HEK293 (cell line): ENCODE measurements at regions not wholly inside any gene's neighbourhood (a gene's known extent, or its start where the extent isn't known, plus 50 kb on each side); places are given as distances from the start of the nearest gene placed in this dataset.

Experiments used
- CTCF ChIA-PET: fragments of 350-600 bp; formaldehyde crosslinking; extraction: SDS; loops from one replicate; lab custom pipeline; 2021; ENCODE audit warnings: antibody characterized with exemption; lab: Yijun Ruan, JAX
- POLR2A ChIA-PET: fragments of 300-600 bp; formaldehyde crosslinking; extraction: SDS; loops from one replicate; lab custom pipeline; 2020; ENCODE audit warnings: antibody characterized with exemption, inconsistent platforms; lab: Yijun Ruan, JAX
- H3K27ac ChIP-seq: fragments of 200-500 bp; sonication (Bioruptor generic); 2 replicates; pipeline ENCODE4 v1.5.1; 2014; ENCODE audit warnings: low read depth, low read length, control low read depth, inconsistent platforms; ENCODE audit errors: extremely low read depth
- H3K36me3 ChIP-seq, 2 experiments: fragments of 200-500 bp in 1 of 2; sonication (Bioruptor generic) in 1 of 2; 1 replicate in 1 of 2; 2 replicates in 1 of 2; pipeline ENCODE4 v1.5.1; 2014 to 2017; ENCODE audit warnings: inconsistent platforms in 2 of 2, low read length in 2 of 2; ENCODE audit not compliant: control insufficient read depth in 2 of 2, insufficient read depth in 1 of 2
- H3K4me1 ChIP-seq: fragments of 200-500 bp; sonication (Bioruptor generic); 2 replicates; pipeline ENCODE4 v1.5.1; 2014; ENCODE audit warnings: mild to moderate bottlenecking, low read length, inconsistent platforms; ENCODE audit not compliant: control insufficient read depth, insufficient read depth
- H3K4me3 ChIP-seq: 2 replicates; pipeline ENCODE4 v1.5.1; 2011; ENCODE audit warnings: low read depth, mild to moderate bottlenecking, control low read depth, low read length, moderate library complexity
- H3K9me3 ChIP-seq: fragments of 200-500 bp; sonication (Bioruptor generic); 2 replicates; pipeline ENCODE4 v1.5.1; 2014; ENCODE audit warnings: low read depth, low read length, inconsistent platforms; ENCODE audit not compliant: control insufficient read depth, insufficient read depth
- FEZF1 ChIP-seq: fragments of 450-650 bp; formaldehyde crosslinking; IDR thresholded peaks from 2 replicates; pipeline ENCODE4 v1.5.1; 2016; ENCODE audit warnings: missing biosample characterization, missing genetic modification characterization
- PRDM1 ChIP-seq: fragments of 450-650 bp; formaldehyde crosslinking; IDR thresholded peaks from 2 replicates; pipeline ENCODE4; 2016; ENCODE audit warnings: missing biosample characterization, missing genetic modification characterization
- SETDB1 ChIP-seq: IDR thresholded peaks from one replicate; pipeline ENCODE4 v1.6.1; 2017; ENCODE audit warnings: mild to moderate bottlenecking, low read length, moderate library complexity, mixed read lengths; ENCODE audit not compliant: insufficient read length
- ZNF280C ChIP-seq: fragments of 450-650 bp; formaldehyde crosslinking; IDR thresholded peaks from 2 replicates; pipeline ENCODE4 v1.5.1; 2016; ENCODE audit warnings: missing biosample characterization, missing genetic modification characterization
- ZNF311 ChIP-seq: fragments of 450-650 bp; formaldehyde crosslinking; IDR thresholded peaks from 2 replicates; pipeline ENCODE4 v1.5.1; 2017; ENCODE audit warnings: missing biosample characterization, missing genetic modification characterization, borderline replicate concordance
- ZNF335 ChIP-seq: fragments of 450-650 bp; formaldehyde crosslinking; conservative IDR thresholded peaks from 2 replicates; pipeline ENCODE4 v1.5.1; 2016; ENCODE audit warnings: missing biosample characterization, missing genetic modification characterization
- ZNF391 ChIP-seq: fragments of 450-650 bp; formaldehyde crosslinking; IDR thresholded peaks from 2 replicates; pipeline ENCODE4 v1.5.1; 2016; ENCODE audit warnings: low read depth, missing biosample characterization, missing genetic modification characterization, borderline replicate concordance
- ZNF510 ChIP-seq: fragments of 450-650 bp; formaldehyde crosslinking; IDR thresholded peaks from 2 replicates; pipeline ENCODE4 v1.5.1; 2018; ENCODE audit warnings: mild to moderate bottlenecking, missing genetic modification characterization, missing biosample characterization; ENCODE audit not compliant: insufficient replicate concordance
- ZNF561 ChIP-seq: fragments of 450-650 bp; IDR thresholded peaks from 2 replicates; pipeline ENCODE4 v1.5.1; 2018; ENCODE audit warnings: missing biosample characterization, missing genetic modification characterization, borderline replicate concordance
- ZNF629 ChIP-seq: fragments of 450-650 bp; formaldehyde crosslinking; IDR thresholded peaks from 2 replicates; pipeline ENCODE4 v1.5.1; 2017; ENCODE audit warnings: missing biosample characterization, missing genetic modification characterization
- ZNF660 ChIP-seq: fragments of 450-650 bp; IDR thresholded peaks from 2 replicates; pipeline ENCODE4 v1.5.1; 2018; ENCODE audit warnings: missing biosample characterization, mild to moderate bottlenecking, missing genetic modification characterization
- ZNF664 ChIP-seq: fragments of 450-650 bp; formaldehyde crosslinking; IDR thresholded peaks from 2 replicates; pipeline ENCODE4 v1.5.1; 2016; ENCODE audit warnings: missing biosample characterization, missing genetic modification characterization
- ZNF704 ChIP-seq: fragments of 450-650 bp; formaldehyde crosslinking; IDR thresholded peaks from 2 replicates; pipeline ENCODE4 v1.5.1; 2016; ENCODE audit warnings: missing biosample characterization, missing genetic modification characterization
- ZSCAN16 ChIP-seq: fragments of 450-650 bp; formaldehyde crosslinking; IDR thresholded peaks from 2 replicates; pipeline ENCODE4 v1.5.1; 2016; ENCODE audit warnings: missing biosample characterization, missing genetic modification characterization
- TF ChIP-seq, protein P1 (sequence below): fragments of 450-650 bp; formaldehyde crosslinking; IDR thresholded peaks from 2 replicates; pipeline ENCODE4 v1.5.1; 2016; ENCODE audit warnings: missing biosample characterization, missing genetic modification characterization

GRCh38 chr5:111606194-111606593 is 93.9 kb upstream of the STARD4 start (continued):
- TF ChIP-seq, protein P1, sequence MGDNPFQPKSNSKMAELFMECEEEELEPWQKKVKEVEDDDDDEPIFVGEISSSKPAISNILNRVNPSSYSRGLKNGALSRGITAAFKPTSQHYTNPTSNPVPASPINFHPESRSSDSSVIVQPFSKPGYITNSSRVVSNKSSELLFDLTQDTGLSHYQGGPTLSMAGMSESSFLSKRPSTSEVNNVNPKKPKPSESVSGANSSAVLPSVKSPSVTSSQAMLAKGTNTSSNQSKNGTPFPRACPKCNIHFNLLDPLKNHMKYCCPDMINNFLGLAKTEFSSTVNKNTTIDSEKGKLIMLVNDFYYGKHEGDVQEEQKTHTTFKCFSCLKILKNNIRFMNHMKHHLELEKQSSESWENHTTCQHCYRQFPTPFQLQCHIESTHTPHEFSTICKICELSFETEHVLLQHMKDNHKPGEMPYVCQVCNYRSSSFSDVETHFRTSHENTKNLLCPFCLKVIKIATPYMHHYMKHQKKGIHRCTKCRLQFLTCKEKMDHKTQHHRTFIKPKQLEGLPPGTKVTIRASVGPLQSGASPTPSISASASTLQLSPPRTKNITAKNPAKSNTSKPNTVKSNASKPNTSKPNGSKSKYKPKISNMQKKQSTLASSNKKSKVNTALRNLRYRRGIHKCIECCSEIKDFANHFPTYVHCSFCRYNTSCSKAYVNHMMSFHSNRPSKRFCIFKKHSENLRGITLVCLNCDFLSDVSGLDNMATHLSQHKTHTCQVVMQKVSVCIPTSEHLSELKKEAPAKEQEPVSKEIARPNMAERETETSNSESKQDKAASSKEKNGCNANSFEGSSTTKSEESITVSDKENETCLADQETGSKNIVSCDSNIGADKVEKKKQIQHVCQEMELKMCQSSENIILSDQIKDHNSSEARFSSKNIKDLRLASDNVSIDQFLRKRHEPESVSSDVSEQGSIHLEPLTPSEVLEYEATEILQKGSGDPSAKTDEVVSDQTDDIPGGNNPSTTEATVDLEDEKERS (tag by site-specific recombination), result no peak
- TF ChIP-seq PRDM1 (tag by site-specific recombination), result no peak
- TF ChIP-seq ZNF629 (tag by site-specific recombination), result no peak
- TF ChIP-seq ZNF510 (tag by site-specific recombination), result no peak
- TF ChIP-seq ZNF660 (tag by site-specific recombination), result no peak
- no peak for TF ChIP-seq ZNF561 (tag by site-specific recombination)
- no peak for TF ChIP-seq ZSCAN16 (tag by site-specific recombination)

GRCh38 chr5:111603446-111603827 is 91.1 kb upstream of the STARD4 start:
- 0 out of 2 replicates have a peak, but pooled peaks have one; percentile 17 for TF ChIP-seq FEZF1
- TF ChIP-seq ZNF335 (tag by site-specific recombination), result no peak
- CTCF ChIA-PET, result interaction anchor here (0.7 kb wide), 1 partner anchor 84 kb away, joined by 3 read pairs; no protein-coding TSS in a partner anchor
- Histone ChIP-seq H3K4me1 (no peaks in the 10 kb centered on the region), H3K9me3 (no peaks in the 10 kb centered on the region), H3K27ac (no peak overlapping the region), H3K36me3 (no peaks in the 10 kb centered on the region), H3K4me3 (no peak overlapping the region)
- POLR2A ChIA-PET, result no interaction called here

GRCh38 chr5:111602817-111603445 is 90.6 kb upstream of the STARD4 start:
- ChIA-PET CTCF (interaction anchor here (0.6 kb wide), 1 partner anchor 154 kb away, joined by 4 read pairs; no protein-coding TSS in a partner anchor), POLR2A (no interaction called here)
- no peak for TF ChIP-seq ZNF280C (tag by site-specific recombination)
- TF ChIP-seq ZNF311, result no peak
- TF ChIP-seq ZNF391 (tag by site-specific recombination), result no peak
- TF ChIP-seq ZNF704 (tag by site-specific recombination), result no peak
- H3K4me3 ChIP-seq, result no peak overlapping the region
- H3K27ac ChIP-seq, result no peak overlapping the region
- H3K9me3 ChIP-seq, result no peaks in the 10 kb centered on the region
- no peaks in the 10 kb centered on the region for H3K4me1 ChIP-seq
- no peaks in the 10 kb centered on the region for H3K36me3 ChIP-seq

DNA sequence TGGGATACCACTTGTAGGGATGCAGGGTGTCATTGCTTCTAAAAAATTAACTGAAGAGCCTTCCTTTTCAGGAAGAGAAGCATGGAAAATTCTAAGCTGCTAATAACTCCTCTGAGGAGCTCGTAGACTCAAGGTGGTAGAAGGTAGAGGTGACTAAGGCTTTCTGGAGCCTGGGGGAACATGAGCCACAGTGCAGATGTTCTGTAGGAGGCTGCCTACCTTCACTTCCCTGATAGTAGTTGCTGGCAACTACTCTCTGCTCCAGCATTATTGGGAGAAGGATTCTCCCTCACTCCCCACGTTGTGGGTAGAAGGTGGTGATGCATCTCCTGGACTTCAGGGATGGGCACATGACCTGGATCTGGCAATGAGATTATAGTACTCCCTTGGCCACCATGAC is 86.7 kb upstream of the STARD4 start:
- Histone ChIP-seq H3K9me3 (no peaks in the 10 kb centered on the region), H3K27ac (no peak overlapping the region), H3K4me1 (no peaks in the 10 kb centered on the region), H3K36me3 (no peaks in the 10 kb centered on the region), H3K4me3 (no peak overlapping the region)
- CTCF ChIA-PET, result interaction anchor here (0.8 kb wide), 1 partner anchor 158 kb away, joined by 3 read pairs; no protein-coding TSS in a partner anchor
- POLR2A ChIA-PET, result no interaction called here
- no peak for TF ChIP-seq ZNF664 (tag by site-specific recombination)
- TF ChIP-seq SETDB1, result no peak
